Dedifferentiated amniotic fluid mesenchymal stem cell (primary cell): ENCODE measurements at regions not wholly inside any gene's neighbourhood (a gene's known extent, or its start where the extent isn't known, plus 50 kb on each side); places are given as distances from the start of the nearest gene placed in this dataset.
A peak's percentile ranks its signal among the peaks of the same experiment; 100 is the strongest.
"Not testable (repeated sequence)": the region's sequence is repeated elsewhere in the genome, so short reads cannot be mapped to it uniquely, and the experiment has no call there.

ENCODE experiments used
- DNase-seq: peaks from one replicate; pipeline ENCODE4 v3.0.0-alpha.2; 2016; ENCODE audit errors: extremely low spot score

DNA sequence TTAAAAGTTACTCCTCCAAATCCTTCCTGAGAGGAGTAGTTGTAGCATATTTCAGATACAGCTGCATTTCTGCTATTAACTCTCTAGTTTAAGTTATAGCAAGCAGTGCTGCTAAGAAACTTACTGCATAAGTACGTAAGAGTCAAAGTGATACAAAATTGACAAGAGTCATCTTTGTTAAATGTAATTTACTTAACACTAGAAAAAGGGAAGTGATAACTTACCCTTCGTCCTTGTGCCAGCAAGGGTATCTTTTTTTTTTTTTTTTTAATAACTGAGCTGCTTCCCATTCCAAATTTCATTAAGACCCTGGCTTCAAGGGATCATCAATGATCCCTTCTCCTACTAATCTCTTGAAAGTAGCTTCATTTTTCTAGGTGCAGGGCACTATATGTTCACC, 493.0 kb downstream of the PLCL1 start:
- DNase-seq, result no peak

DNA sequence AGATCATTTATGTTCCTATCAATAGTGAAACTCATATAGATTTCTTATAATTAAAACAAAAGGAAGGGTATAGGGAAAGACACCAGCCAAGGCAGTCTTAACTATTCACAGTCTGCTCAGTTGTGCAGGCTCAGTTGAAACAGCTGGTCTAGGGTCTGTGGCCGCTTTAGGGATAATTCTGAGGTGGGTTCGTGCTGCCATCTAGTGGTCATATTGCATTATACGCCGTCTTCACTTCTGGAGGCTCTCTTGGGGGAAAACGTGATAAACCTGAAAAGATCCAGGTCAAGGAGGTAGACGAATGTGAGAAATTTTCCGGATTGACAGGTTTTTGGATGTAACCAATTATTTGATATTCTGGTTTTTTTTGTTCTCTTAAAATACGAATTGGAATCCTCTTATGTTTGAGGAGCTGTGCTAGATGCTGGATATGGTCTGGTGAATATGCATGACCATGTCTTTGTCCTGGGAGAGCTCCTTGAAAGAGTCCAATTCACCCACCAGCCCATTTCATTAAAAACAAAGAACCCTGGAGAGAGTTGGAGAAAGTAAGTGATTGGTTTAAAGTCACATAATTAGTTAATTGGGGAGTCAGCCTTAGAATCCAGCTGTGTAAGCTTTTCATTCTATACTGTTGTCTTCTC, 492.4 kb downstream of the PLCL1 start:
- DNase-seq, result peak; percentile 42

DNA sequence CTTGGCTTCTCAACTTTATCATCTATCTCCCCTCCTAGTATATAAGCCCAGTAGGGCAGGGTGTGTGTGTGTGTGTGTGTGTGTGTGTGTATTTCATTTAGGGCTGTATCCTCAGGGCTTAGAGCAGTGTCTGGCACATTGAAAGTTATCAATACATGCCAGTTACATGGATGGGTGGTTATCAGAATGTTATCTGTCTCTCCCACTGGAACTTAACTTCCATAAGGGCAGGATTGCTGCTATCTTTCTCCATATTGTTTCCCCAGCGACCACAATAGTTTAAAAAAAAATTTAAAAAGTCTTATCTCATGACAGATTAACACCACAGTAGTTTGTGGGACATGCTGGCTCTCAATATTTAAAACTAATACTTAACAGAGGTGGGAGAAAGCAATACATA, 488.9 kb downstream of the PLCL1 start:
- no peak for DNase-seq

DNA sequence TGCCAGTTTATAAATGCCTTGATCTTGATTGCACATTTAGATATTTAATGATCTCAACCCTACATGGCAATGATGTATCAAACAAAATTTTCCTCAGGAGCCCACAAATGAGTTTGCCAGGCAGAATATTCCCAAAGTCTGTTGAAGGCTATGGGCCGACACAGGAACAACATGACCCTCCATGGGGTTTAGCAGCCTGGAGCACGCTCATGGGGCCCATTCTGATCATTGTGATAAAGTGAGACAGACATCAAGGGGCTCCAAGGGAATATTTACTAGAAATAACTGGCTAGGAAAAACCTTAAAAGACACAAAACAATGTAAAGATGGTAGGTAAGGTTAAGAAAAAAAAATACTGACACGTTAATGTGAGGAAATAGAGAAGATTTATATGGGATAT, 485.4 kb downstream of the PLCL1 start:
- no peak for DNase-seq

DNA sequence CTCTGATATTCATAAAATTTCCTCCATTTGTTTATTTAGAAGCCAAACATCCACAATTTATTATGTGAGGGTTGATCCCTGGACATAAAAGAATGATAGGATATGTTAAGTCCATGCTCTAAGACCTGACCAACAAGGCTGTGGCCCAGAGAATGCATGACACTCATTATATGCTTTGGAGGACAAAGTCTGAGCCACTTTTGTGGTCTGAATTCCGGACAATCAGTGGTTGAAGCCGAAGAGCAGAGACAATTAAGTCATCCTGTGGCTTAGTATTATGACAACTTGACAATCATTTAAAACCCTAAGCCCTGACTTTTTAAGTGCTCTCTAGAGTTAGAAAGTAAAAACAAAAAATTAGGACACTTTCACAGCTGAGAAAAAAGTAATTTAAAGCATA, 483.3 kb downstream of the PLCL1 start:
- DNase-seq, result no peak

DNA sequence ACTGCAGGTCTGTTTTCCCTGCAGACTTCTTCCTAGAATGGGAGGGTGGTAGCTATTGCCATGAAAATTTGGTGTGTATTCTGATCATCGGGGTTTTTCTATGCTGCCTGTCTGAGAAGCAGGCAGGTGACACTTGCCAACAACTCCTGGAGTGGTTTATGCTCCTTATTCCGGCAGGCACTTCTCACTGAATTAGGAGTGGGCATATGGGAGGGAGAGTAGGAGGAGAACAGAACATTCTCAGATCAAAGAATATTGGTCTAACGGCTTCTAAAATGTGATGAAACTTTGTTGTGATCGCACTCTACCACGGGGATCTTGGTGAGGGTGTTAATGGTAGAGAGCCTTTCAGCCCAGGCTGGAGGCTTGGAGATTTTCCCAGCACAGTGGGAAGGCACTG, 480.8 kb downstream of the PLCL1 start:
- no peak for DNase-seq

DNA sequence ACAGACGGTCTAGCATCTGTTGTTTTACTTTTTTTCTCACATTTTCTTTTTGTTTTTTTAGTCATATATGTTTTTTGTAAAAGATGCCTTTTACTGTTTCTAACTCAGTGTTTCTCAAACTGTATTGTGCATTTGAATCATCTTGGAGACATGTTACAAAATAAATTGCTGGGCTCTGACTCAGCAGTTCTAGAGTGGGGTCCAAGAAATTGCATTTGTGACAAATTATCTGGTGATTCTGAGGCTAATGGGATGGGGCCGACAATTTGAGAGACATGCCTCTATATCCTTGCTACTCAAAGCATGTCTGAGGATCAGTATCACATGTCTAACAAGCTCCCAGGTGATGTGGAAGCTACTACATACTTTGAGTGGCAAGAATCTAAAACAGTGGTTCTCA, 478.8 kb downstream of the PLCL1 start:
- DNase-seq, result no peak

DNA sequence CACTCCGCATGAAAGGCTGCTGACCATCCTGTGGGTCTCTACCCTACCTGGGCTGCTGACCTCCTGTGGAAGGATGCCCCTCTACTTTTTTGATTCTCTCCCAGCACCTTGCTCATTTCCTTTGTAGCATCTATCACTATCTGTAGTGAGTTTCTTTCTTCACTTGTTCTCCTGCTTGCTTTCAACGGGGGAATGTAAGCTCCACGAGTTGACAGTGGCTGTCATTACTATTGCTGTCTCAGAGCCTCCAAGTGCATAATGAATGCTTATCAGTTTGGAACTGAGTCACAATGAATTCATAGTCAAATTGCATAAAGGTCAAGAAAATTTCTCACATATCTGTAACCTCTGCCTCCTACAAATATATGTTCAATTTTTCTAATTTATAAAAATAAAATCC, 477.7 kb downstream of the PLCL1 start:
- DNase-seq, result no peak

DNA sequence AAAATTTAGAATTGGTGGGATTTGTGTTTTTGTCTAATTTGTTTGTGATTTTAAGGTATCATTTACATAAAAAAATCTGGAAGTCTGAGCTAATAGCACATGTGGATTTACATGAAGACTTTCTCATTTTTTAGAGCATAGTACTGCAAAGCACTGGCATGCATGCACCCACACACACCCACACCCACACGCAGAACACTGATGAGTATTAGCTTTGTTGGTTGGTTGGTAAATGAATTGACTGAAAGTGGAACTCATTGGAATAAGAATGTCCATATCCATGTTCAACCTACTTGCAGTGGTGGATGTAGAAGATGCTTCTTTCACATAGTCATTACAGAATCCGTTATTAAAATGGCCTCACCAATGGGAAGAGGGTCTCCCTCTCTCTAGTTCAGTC, 475.8 kb downstream of the PLCL1 start:
- DNase-seq, result no peak

DNA sequence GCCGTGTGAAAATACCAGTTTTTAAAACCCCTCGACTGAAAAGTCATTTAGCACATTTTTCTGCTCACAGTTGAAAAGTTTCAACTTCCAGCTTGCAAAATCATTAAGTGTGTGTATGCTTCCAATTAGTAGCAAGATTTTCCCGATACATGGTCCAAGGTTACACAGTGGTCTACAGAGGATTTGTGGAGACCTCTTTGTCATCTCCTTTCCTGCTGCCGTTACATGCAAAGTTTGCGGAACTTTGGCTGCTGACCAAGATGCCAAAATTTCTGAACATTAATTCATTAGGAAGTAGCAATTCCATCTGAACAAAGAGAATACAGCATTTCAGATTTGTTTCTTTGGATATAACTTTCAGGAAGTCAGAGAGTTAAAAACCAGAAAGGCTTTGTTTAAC, 474.6 kb downstream of the PLCL1 start:
- DNase-seq, result no peak

DNA sequence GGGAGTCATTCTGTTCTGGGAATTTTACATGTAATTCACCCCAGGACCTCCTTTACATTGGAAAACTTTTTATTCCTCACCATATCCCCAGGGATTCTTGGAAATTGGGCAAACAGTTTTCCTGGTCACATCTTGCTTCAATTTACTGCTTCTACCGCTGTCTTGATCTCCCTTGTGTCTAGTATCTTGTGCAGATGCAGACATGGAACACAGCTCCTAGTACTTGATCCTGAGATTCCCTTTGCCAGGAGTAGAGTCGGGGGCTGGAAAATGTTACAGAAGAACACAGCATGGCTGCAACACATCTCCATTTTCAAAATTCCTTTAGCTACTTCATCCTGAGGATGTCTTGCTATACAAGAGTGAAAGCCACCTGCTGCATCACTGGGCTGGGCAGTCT, 472.8 kb downstream of the PLCL1 start:
- no peak for DNase-seq

DNA sequence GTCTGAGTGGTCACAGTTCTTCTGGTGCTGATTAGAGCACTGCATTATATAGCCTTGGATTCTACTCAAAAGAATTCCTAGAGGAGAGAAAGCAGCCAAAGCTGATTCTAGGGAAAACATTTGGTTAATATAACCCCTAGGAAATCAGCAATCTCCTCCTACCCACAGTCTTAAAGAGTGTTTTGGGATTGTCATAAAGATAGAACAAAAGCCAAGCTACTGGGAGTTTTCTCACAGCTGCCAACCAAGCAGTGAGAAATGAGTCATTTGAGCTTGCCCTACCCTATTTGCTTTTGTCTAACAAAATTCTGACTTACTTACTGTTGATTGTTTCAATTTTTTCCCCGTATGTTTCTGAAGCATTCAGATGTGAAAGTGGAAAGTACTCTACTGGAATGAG, 469.3 kb downstream of the PLCL1 start:
- DNase-seq, result no peak

DNA sequence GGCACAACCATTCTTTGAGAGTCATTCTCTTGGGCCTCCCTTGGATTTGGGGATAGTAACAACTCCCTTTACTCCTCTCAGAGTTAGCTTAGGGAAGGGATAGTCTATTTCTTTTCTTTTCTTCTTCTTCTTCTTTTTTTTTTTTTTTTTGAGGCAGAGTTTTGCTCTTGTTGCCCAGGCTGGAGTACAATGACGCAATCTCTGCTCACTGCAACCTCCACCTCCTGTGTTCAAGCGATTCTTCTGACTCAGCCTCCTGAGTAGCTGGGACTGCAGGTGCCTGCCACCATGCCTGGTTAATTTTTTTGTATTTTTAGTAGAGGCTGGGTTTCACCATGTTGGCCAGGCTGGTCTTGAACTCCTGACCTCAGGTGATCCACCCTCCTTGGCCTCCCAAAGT, 465.8 kb downstream of the PLCL1 start:
- not testable (repeated sequence) for DNase-seq

DNA sequence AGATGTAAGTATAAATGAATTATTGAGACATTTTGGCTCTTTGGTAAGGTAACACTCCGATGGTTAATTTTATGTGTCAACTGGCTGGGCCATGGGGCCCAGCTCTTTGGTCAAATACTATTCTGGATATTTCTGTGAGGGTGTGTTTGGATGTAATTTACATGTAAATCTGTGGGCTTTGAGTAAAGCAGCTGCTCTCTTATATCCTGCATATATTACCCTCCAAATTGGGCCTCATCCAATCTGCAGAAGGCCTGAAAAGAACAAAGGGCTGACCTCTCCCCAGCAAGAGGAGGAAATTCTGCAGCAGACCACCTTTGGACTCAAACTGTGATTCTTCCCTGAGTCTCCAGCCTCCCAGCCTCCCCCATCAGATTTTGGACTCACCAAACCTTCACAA, 464.1 kb downstream of the PLCL1 start:
- DNase-seq, result no peak

DNA sequence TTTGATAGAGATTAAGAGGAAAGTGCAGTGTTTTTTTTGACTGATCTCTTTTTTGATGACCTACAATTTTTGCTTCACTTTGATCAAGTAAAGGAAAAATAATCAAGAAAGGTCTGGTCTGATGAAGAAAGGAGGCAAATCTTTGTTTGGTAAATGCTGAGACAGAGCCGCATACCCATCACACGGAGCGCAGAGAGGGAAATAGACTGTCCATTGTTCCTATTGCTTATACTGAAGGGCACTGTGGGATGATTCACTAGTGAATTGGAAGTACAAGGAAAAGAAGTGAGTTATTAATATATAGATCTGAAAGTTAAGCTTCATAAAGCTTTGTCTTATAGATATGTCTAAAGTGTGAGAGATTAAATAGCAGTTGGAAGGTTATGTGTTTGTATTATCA, 455.1 kb downstream of the PLCL1 start:
- DNase-seq, result no peak

DNA sequence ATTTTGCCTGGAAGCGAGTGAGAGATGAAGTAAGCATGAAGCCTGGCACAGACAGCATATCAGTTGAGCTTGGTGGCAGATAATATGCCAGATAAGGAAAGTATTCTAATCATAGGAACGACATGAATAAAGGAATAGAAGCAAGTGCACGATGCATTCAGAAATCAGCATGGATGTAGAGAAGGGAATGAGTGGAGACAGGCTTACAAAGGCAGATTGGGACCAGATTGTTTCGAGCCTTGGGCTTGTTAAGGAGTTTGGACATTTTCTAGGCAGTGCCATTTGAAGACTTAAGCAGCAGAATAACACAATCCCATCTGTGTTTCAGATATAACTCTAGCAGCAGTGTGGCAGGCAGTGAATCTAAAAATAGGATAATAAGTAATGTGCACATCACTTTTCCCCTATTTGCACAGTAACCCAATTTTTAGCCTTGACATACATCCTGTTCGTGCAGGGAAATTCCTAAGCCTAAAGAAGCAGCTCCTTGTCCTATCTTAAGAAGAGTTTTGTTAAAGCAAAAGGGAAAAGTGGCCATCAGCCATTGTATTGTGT, 450.2 kb downstream of the PLCL1 start:
- no peak for DNase-seq

DNA sequence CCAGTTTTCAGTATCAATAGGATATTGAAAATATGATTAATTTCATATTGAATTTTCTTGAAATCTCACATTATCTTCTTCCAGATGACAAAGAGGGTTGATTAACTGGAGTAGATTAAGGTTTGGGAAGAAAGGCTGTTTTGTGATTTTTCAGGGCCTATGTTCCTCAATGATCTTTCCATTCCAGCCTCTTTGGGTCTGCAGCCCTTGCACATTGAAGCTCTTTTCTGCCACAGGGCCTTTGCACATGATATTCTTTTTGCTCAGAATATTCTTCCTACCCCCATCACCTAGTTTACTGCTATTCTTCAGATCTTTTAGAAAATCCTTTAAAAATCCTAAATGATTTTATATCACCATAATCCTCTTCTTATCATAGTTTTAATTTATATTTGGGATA, 449.6 kb downstream of the PLCL1 start:
- DNase-seq, result no peak

DNA sequence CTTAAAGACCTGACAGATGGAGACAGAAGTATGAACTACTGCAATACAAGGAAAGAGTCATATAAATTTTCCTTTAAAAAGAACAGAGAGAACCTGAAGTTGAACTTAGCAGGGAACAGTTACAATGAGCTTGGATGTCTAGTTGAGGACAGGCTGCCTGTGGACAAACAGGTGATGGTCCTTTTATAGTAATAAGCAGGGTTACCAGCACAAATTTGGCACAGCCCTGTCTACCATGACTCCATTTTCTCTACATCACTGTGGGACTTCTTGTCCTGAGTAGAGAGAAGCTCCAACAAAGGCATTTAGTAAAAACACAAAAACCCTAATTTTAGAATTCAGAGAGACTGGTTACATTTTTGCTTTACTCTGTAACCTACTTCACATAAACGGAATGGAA, 448.1 kb downstream of the PLCL1 start:
- no peak for DNase-seq

DNA sequence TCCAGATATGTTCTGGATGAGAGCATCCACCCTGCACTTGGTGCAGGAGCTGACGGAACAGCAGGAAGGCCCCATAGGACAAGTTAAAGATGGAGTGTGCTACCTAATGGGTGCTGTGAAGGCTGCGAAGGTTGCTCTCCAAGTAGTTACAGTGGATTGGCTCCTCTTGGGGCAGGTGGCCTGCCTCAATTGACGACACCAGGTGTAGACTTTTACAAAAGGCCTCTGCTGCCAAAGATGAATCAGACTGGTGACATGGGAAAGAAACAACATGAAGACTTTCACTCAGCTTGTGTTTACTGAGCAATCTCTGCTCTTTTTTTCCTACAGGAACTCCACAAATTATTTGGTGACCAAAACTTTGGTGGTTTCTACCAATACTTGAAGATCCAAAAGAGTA, 437.7 kb downstream of the PLCL1 start:
- no peak for DNase-seq

DNA sequence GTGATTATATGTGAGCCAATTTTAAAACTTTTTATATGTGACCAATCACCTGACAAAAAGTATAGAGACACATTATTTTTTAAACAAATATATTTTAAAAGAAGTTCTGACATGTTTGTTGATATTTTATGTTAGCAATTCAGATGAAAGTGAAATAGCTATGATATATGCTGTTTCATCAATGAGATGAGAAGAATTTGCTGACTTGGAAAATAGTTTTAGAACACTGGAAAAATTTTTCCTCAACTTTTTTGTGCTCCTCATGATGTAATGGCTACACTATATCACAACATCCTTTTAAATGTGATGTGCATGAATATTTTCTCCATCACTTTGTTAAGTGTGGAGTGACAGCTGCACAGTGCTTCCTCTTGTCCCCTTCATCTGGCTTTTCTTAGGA, 434.0 kb downstream of the PLCL1 start:
- no peak for DNase-seq

DNA sequence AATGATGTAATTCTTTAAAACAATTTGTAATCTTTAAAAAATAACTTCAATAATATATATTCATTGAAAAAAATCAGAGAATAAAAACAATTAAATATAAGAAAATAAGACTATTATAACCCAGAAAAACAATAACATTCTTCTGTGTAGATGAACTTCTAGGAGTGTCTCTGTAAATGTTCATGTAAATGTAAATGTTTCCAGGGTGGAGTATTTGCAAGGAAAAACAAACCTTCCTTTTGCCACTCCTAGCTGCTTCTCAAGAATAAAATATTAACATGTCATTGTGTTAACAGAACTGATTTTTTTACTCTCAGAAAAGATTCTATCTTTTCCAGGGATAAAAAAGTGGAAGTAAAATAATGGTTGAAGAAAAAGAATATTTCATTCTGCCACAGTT, 431.9 kb downstream of the PLCL1 start:
- no peak for DNase-seq

DNA sequence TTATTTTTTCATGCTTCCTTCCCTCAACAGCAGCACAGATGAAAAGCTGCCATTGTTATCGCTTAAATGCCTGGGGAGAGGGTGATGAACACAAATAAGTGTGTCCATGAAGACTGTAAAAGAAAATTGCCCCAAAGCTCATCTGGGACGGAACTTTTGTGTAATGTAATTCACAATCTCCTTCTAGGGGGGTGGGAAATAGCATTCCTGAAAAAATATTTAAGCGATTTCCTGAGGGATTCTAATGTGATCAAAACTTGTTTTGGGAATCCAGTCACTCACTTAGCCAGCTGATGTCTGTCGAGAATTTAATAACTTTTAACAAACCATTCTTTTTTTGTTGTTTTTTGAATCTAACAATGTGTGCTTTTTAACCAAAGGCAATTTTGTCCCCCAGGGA, 427.9 kb downstream of the PLCL1 start:
- DNase-seq, result no peak

DNA sequence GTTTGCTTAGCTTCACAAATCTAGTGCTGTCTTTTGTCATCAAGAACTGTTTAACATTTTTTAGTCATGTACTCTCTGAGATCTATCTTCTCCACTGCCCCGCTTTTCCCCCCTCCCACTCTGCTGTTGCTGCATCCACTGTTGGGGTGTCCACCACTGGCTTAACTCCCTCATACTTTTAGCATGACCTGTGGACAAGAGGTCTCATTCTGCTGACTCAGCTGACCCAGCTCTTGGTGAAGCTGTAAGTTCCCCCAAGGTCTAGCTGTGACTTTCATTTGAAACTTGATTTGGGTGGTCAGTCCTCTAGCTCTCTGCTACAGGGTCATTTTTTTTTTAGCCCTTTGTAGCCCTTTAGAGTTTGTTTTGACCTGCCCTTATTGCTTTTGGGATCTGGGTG, 427.2 kb downstream of the PLCL1 start:
- no peak for DNase-seq
